H1 (cell line): ENCODE measurements at regions not wholly inside any gene's neighbourhood (a gene's known extent, or its start where the extent isn't known, plus 50 kb on each side); places are given as distances from the start of the nearest gene placed in this dataset.

Experiments
- CTCF ChIA-PET: fragments of 300-600 bp; sonication (Branson Sonifier 250); formaldehyde crosslinking; loops from one replicate; lab custom pipeline; 2021; ENCODE audit not compliant: partially characterized antibody; lab: Charles Lee
- POLR2A ChIA-PET: fragments of 300-600 bp; sonication (Branson Sonifier 250); formaldehyde crosslinking; loops from one replicate; lab custom pipeline; 2021; ENCODE audit warnings: inconsistent platforms; ENCODE audit not compliant: partially characterized antibody; lab: Charles Lee
- DNase-seq, 2 experiments: peaks; one replicate each; pipeline versions ENCODE4 v3.0.0 to v3.0.0-alpha.2; 2010 to 2022; ENCODE audit warnings: low spot score in 2 of 2, low read depth in 1 of 2, mixed read lengths in 1 of 2
- FAIRE-seq: peaks from 2 replicates; lab custom pipeline; 2011; peaks lifted over from hg19 to GRCh38; lab: Jason Lieb, UNC
- H2AFZ ChIP-seq: 2 replicates; pipeline ENCODE4 v1.8.1; 2012; ENCODE audit warnings: low read length, inconsistent platforms
- H2AK5ac ChIP-seq: 2 replicates; pipeline ENCODE4 v1.6.1; 2013; ENCODE audit warnings: low read depth, low read length
- H2BK120ac ChIP-seq: replicated peaks from 2 replicates; pipeline ENCODE3; 2013; ENCODE audit warnings: low read depth, low read length, inconsistent platforms
- H2BK12ac ChIP-seq: 2 replicates; pipeline ENCODE4 v1.6.1; 2013; ENCODE audit warnings: low read depth, low read length
- H2BK15ac ChIP-seq: 2 replicates; pipeline ENCODE4 v1.6.1; 2013; ENCODE audit warnings: low read length
- H2BK20ac ChIP-seq: 2 replicates; pipeline ENCODE4 v1.6.1; 2013; ENCODE audit warnings: low read length
- H2BK5ac ChIP-seq: 2 replicates; pipeline ENCODE4 v1.6.1; 2013; ENCODE audit warnings: low read depth, low read length
- H3K14ac ChIP-seq: 2 replicates; pipeline ENCODE4 v1.6.1; 2013; ENCODE audit warnings: inconsistent platforms; ENCODE audit not compliant: insufficient read length
- H3K18ac ChIP-seq: 2 replicates; pipeline ENCODE4 v1.6.1; 2013; ENCODE audit warnings: low read length; ENCODE audit errors: extremely low read depth
- H3K23ac ChIP-seq: 2 replicates; pipeline ENCODE4 v1.6.1; 2013; ENCODE audit warnings: inconsistent platforms; ENCODE audit not compliant: insufficient read length
- H3K23me2 ChIP-seq: 2 replicates; pipeline ENCODE4 v1.6.1; 2013; ENCODE audit warnings: low read depth, low read length
- H3K27ac ChIP-seq: 2 replicates; pipeline ENCODE4 v1.6.1; 2011; ENCODE audit warnings: low read depth, low read length, inconsistent platforms
- H3K27me3 ChIP-seq, 4 experiments: replicated peaks in 1 of 4; 1 replicate in 1 of 4; 2 replicates in 3 of 4; pipeline versions ENCODE4 v1.6.1 to v1.8.1; 2011 to 2013; ENCODE audit warnings: low read length in 3 of 4, mild to moderate bottlenecking in 3 of 4, inconsistent platforms in 2 of 4, mixed read lengths in 2 of 4, moderate library complexity in 1 of 4; ENCODE audit not compliant: control insufficient read depth in 3 of 4, insufficient read depth in 3 of 4; ENCODE audit errors: extremely low read depth in 1 of 4
- H3K36me3 ChIP-seq, 4 experiments: 2 replicates each; pipeline versions ENCODE4 v1.6.1 to v1.8.1; 2011 to 2013; ENCODE audit warnings: mild to moderate bottlenecking in 4 of 4, low read length in 3 of 4, moderate library complexity in 2 of 4, control low read depth in 1 of 4, inconsistent platforms in 1 of 4; ENCODE audit not compliant: insufficient read depth in 4 of 4, control insufficient read depth in 2 of 4
- H3K4ac ChIP-seq: replicated peaks from 2 replicates; pipeline ENCODE3; 2013; ENCODE audit warnings: low read length, low read depth, mixed read lengths, inconsistent platforms; ENCODE audit not compliant: insufficient read length
- H3K4me1 ChIP-seq, 4 experiments: replicated peaks in 1 of 4; 1 replicate in 1 of 4; 2 replicates in 3 of 4; pipeline versions ENCODE4 v1.6.1 to v1.8.1; 2011 to 2013; ENCODE audit warnings: low read length in 3 of 4, inconsistent platforms in 2 of 4, mixed read lengths in 1 of 4; ENCODE audit not compliant: insufficient read depth in 4 of 4, control insufficient read depth in 3 of 4
- H3K4me2 ChIP-seq, 2 experiments: 2 replicates each; pipeline versions ENCODE4 v1.6.1 to v1.8.1; 2011 to 2013; ENCODE audit warnings: low read depth in 2 of 2, low read length in 2 of 2, control low read depth in 1 of 2, inconsistent platforms in 1 of 2, mild to moderate bottlenecking in 1 of 2; ENCODE audit not compliant: insufficient read depth in 1 of 2
- H3K4me3 ChIP-seq, 4 experiments: fragments of 200-600, 300-600 bp in 1 of 4; sonication (generic), shearing (Covaris generic), sonication (Bioruptor Twin) in 1 of 4; 2 replicates each; pipeline versions ENCODE4 v1.5.1 to v1.8.1; 2011 to 2016; ENCODE audit warnings: low read length in 4 of 4, low read depth in 3 of 4, control low read depth in 2 of 4, inconsistent platforms in 2 of 4, mild to moderate bottlenecking in 2 of 4, mixed read lengths in 1 of 4, moderate library complexity in 1 of 4; ENCODE audit not compliant: insufficient read depth in 2 of 4; ENCODE audit errors: extremely low read depth in 1 of 4
- H3K56ac ChIP-seq: replicated peaks from 2 replicates; pipeline ENCODE3; 2013; ENCODE audit warnings: low read depth, mild to moderate bottlenecking, mixed read lengths, low read length, inconsistent platforms; ENCODE audit not compliant: insufficient read length
- H3K79me1 ChIP-seq: 2 replicates; pipeline ENCODE4 v1.6.1; 2013; ENCODE audit warnings: low read depth, low read length, control low read depth
- H3K79me2 ChIP-seq, 2 experiments: 2 replicates each; pipeline versions ENCODE4 v1.6.1 to v1.8.1; 2012 to 2013; ENCODE audit warnings: low read length in 2 of 2, mild to moderate bottlenecking in 2 of 2, inconsistent platforms in 1 of 2; ENCODE audit not compliant: insufficient read depth in 2 of 2, control insufficient read depth in 1 of 2
- H3K9ac ChIP-seq, 4 experiments: replicated peaks in 1 of 4; 1 replicate in 1 of 4; 2 replicates in 3 of 4; pipeline versions ENCODE4 v1.6.1 to v1.8.1; 2011 to 2013; ENCODE audit warnings: low read depth in 3 of 4, low read length in 3 of 4, control low read depth in 2 of 4, mild to moderate bottlenecking in 2 of 4, moderate library complexity in 2 of 4, inconsistent platforms in 1 of 4; ENCODE audit errors: extremely low read depth in 1 of 4
- H3K9me3 ChIP-seq, 2 experiments: 2 replicates each; pipeline versions ENCODE4 v1.6.1 to v1.8.1; 2012 to 2013; ENCODE audit warnings: mild to moderate bottlenecking in 2 of 2, moderate library complexity in 2 of 2, control low read depth in 1 of 2, inconsistent platforms in 1 of 2, low read depth in 1 of 2, low read length in 1 of 2, mixed read lengths in 1 of 2; ENCODE audit not compliant: insufficient read depth in 2 of 2
- H4K20me1 ChIP-seq, 2 experiments: replicated peaks in 1 of 2; 2 replicates each; pipeline versions ENCODE3 to v1.8.1; 2011 to 2013; ENCODE audit warnings: inconsistent platforms in 2 of 2, low read length in 2 of 2, mild to moderate bottlenecking in 1 of 2; ENCODE audit not compliant: insufficient read depth in 2 of 2, control insufficient read depth in 1 of 2
- H4K5ac ChIP-seq: 2 replicates; pipeline ENCODE4 v1.6.1; 2013; ENCODE audit warnings: low read length, low read depth, mixed read lengths, inconsistent platforms; ENCODE audit not compliant: insufficient read length
- H4K8ac ChIP-seq: 2 replicates; pipeline ENCODE4 v1.8.0; 2013; ENCODE audit warnings: mild to moderate bottlenecking, moderate library complexity, low read length, inconsistent platforms; ENCODE audit not compliant: insufficient read depth; ENCODE audit errors: extremely low read depth
- H4K91ac ChIP-seq: replicated peaks from 2 replicates; pipeline ENCODE3; 2013; ENCODE audit warnings: low read length, mixed read lengths, inconsistent platforms; ENCODE audit not compliant: insufficient read length
- BCL11A ChIP-seq, 2 experiments: IDR thresholded peaks; one replicate each; pipeline ENCODE4 v1.6.1; 2011; ENCODE audit warnings: low read depth in 2 of 2, low read length in 2 of 2, mild to moderate bottlenecking in 2 of 2
- EZH2 ChIP-seq: fragments of 200-600 bp; sonication (generic); IDR thresholded peaks from 2 replicates; pipeline ENCODE4 v1.7.1; 2012; ENCODE audit warnings: low read depth, mild to moderate bottlenecking, moderate library complexity, low read length, inconsistent platforms; ENCODE audit not compliant: severe bottlenecking
- KDM4A ChIP-seq: IDR thresholded peaks from one replicate; pipeline ENCODE4 v1.7.1; 2012; ENCODE audit warnings: low read depth, mild to moderate bottlenecking, moderate library complexity, low read length, inconsistent platforms; ENCODE audit not compliant: severe bottlenecking
- POLR2A ChIP-seq, 2 experiments: IDR thresholded peaks; 1 replicate in 1 of 2; 2 replicates in 1 of 2; pipeline ENCODE4 v1.6.1; 2011; ENCODE audit warnings: low read depth in 2 of 2, low read length in 2 of 2, mild to moderate bottlenecking in 2 of 2; ENCODE audit errors: control extremely low read depth in 1 of 2
- RFX5 ChIP-seq: IDR thresholded peaks from 2 replicates; pipeline ENCODE4 v1.6.1; 2011; ENCODE audit warnings: low read depth, low read length, improper control_type of control experiment, borderline replicate concordance
- SIX5 ChIP-seq: IDR thresholded peaks from 2 replicates; pipeline ENCODE4 v1.6.1; 2011; ENCODE audit warnings: mild to moderate bottlenecking, low read depth, low read length
- SP2 ChIP-seq: IDR thresholded peaks from 2 replicates; pipeline ENCODE4 v1.6.1; 2012; ENCODE audit warnings: mild to moderate bottlenecking, low read length, inconsistent platforms
- SRF ChIP-seq: IDR thresholded peaks from 2 replicates; pipeline ENCODE4 v1.6.1; 2011; ENCODE audit warnings: mild to moderate bottlenecking, low read depth, low read length, moderate library complexity
- TCF12 ChIP-seq: IDR thresholded peaks from 2 replicates; pipeline ENCODE4 v1.6.1; 2011; ENCODE audit warnings: low read depth, mild to moderate bottlenecking, low read length
- ZNF274 ChIP-seq: IDR thresholded peaks from 2 replicates; pipeline ENCODE4 v1.7.0; 2012; ENCODE audit warnings: low read length, borderline replicate concordance; ENCODE audit errors: extremely low read depth
- WGBS, 2 experiments: shearing (Covaris generic) in 1 of 2; methylation state at CpG; one replicate each; pipeline versions ENCODE4 v1.1.6 to v1.1.7; 2013 to 2015; ENCODE audit warnings: low lambda C conversion rate in 2 of 2, mixed read lengths in 2 of 2, inconsistent platforms in 1 of 2, low coverage in 1 of 2, missing lambda C conversion rate in 1 of 2; ENCODE audit not compliant: insufficient replicate concordance in 2 of 2, insufficient coverage in 1 of 2, insufficient read length in 1 of 2; ENCODE audit errors: extremely low coverage in 1 of 2, missing lambda C conversion rate in 1 of 2; 5-methylcytosine and 5-hydroxymethylcytosine counted together

GRCh38 chr3:162960269-162960668 lies 1463.7 kb downstream of the OTOL1 start:
- H2AFZ ChIP-seq, result no peak overlapping the region
- H2BK12ac ChIP-seq, result no peak overlapping the region
- no peak overlapping the region for H3K18ac ChIP-seq
- H4K8ac ChIP-seq, result no peak overlapping the region
- POLR2A ChIA-PET, result no interaction called here
- no peak overlapping the region for H4K91ac ChIP-seq
- H3K79me2 ChIP-seq, result no peaks in the 10 kb centered on the region
- no peak overlapping the region for H3K27ac ChIP-seq
- CTCF ChIA-PET, result no interaction called here
- no peak overlapping the region for H3K23ac ChIP-seq
- H3K36me3 ChIP-seq, result no peaks in the 10 kb centered on the region
- no peak overlapping the region for H3K4me2 ChIP-seq
- H2BK5ac ChIP-seq, result no peak overlapping the region
- FAIRE-seq (no peak), DNase-seq (no peak)
- no peak overlapping the region for H2BK20ac ChIP-seq
- no peaks in the 10 kb centered on the region for H3K79me1 ChIP-seq
- no peak overlapping the region for H2BK120ac ChIP-seq
- H3K27me3 ChIP-seq, result no peaks in the 10 kb centered on the region
- no peak overlapping the region for H2AK5ac ChIP-seq
- no peak overlapping the region for H3K4ac ChIP-seq
- no peak overlapping the region for H3K4me3 ChIP-seq
- no peaks in the 10 kb centered on the region for H4K20me1 ChIP-seq
- WGBS, 2 experiments, result 82% methylated on average over 1 of the region's 1 CpG; no CpG with 5 or more reads in 1 of the 2 experiments
- H3K9me3 ChIP-seq, result no peaks in the 10 kb centered on the region
- H3K4me1 ChIP-seq, result no peaks in the 10 kb centered on the region
- H3K9ac ChIP-seq, result no peak overlapping the region
- TF ChIP-seq TCF12 (no peak), RFX5 (no peak), SIX5 (no peak), POLR2A (IDR thresholded peaks at IDR 0.05; ENCODE audit: control extremely low read depth in 1 of 2, low read depth in 2 of 2, low read length in 2 of 2) (no peak), KDM4A (no peak), EZH2 (no peak), ZNF274 (no peak), SP2 (no peak), SRF (no peak), BCL11A (IDR thresholded peaks at IDR 0.05; ENCODE audit: low read depth in 2 of 2, low read length in 2 of 2) (no peak)
- no peak overlapping the region for H3K56ac ChIP-seq
- no peaks in the 10 kb centered on the region for H3K23me2 ChIP-seq
- H2BK15ac ChIP-seq, result no peak overlapping the region
- no peak overlapping the region for H4K5ac ChIP-seq
- no peak overlapping the region for H3K14ac ChIP-seq
